ENCODE measurements at regions not wholly inside any gene's neighbourhood (a gene's known extent, or its start where the extent isn't known, plus 50 kb on each side); places are given as distances from the start of the nearest gene placed in this dataset.

- TF ChIP-seq EP300 (IDR thresholded peaks at IDR 0.05; ENCODE audit: low read depth) (no peak), POLR2A (IDR thresholded peaks at IDR 0.05) (no peak)
Observed at GRCh38 chr4:93888308-93888707, 59.8 kb downstream of the ATOH1 start.

Data from transverse colon (tissue), 1 donor.